HEK293T (cell line): ENCODE measurements at regions not wholly inside any gene's neighbourhood (a gene's known extent, or its start where the extent isn't known, plus 50 kb on each side); places are given as distances from the start of the nearest gene placed in this dataset.

ENCODE experiments used
- CTCF ChIA-PET: fragments of 350-600 bp; formaldehyde crosslinking; extraction: SDS; loops from one replicate; lab custom pipeline; 2021; ENCODE audit warnings: antibody characterized with exemption, inconsistent platforms; lab: Yijun Ruan, JAX
- POLR2A ChIA-PET: fragments of 350-600 bp; formaldehyde crosslinking; extraction: SDS; loops from one replicate; lab custom pipeline; 2020; ENCODE audit warnings: antibody characterized with exemption, inconsistent platforms; lab: Yijun Ruan, JAX
- DNase-seq: peaks from one replicate; pipeline ENCODE4 v3.0.0; 2012; ENCODE audit warnings: mixed read lengths; ENCODE audit errors: extremely low spot score
- ARNT ChIP-seq: fragments of 450-650 bp; IDR thresholded peaks from 2 replicates; pipeline ENCODE4 v1.6.1; 2017; ENCODE audit warnings: mild to moderate bottlenecking
- BHLHE40 ChIP-seq: fragments of 450-650 bp; IDR thresholded peaks from 2 replicates; pipeline ENCODE4 v1.6.1; 2016; ENCODE audit warnings: mild to moderate bottlenecking, moderate library complexity, borderline replicate concordance
- CTBP1 ChIP-seq: fragments of 450-650 bp; IDR thresholded peaks from 2 replicates; pipeline ENCODE4 v1.6.1; 2016; ENCODE audit warnings: borderline replicate concordance
- ELF4 ChIP-seq: fragments of 450-650 bp; IDR thresholded peaks from 2 replicates; pipeline ENCODE4 v1.6.1; 2017; ENCODE audit warnings: antibody characterized with exemption
- FOXA1 ChIP-seq: fragments of 450-650 bp; IDR thresholded peaks from 2 replicates; pipeline ENCODE4 v1.6.1; 2016; ENCODE audit warnings: mild to moderate bottlenecking
- FOXK2 ChIP-seq: fragments of 450-650 bp; IDR thresholded peaks from 2 replicates; pipeline ENCODE4 v1.6.1; 2016; ENCODE audit warnings: mild to moderate bottlenecking
- FOXM1 ChIP-seq: fragments of 450-650 bp; IDR thresholded peaks from 2 replicates; pipeline ENCODE4 v1.6.1; 2017; ENCODE audit warnings: mild to moderate bottlenecking, borderline replicate concordance
- HDGF ChIP-seq: fragments of 450-650 bp; IDR thresholded peaks from 2 replicates; pipeline ENCODE4 v1.6.1; 2017; ENCODE audit warnings: antibody characterized with exemption, borderline replicate concordance
- L3MBTL2 ChIP-seq: fragments of 450-650 bp; conservative IDR thresholded peaks from 2 replicates; pipeline ENCODE4 v1.6.1; 2016; ENCODE audit warnings: mild to moderate bottlenecking
- LEF1 ChIP-seq: fragments of 450-650 bp; IDR thresholded peaks from 2 replicates; pipeline ENCODE4 v1.6.1; 2017; ENCODE audit warnings: mild to moderate bottlenecking, borderline replicate concordance
- NFRKB ChIP-seq: fragments of 450-650 bp; IDR thresholded peaks from 2 replicates; pipeline ENCODE4 v1.6.1; 2016; ENCODE audit warnings: mild to moderate bottlenecking, moderate library complexity
- PKNOX1 ChIP-seq: fragments of 450-650 bp; IDR thresholded peaks from 2 replicates; pipeline ENCODE4 v1.6.1; 2016
- SP1 ChIP-seq: fragments of 450-650 bp; IDR thresholded peaks from 2 replicates; pipeline ENCODE4 v1.6.1; 2017
- SUZ12 ChIP-seq: fragments of 450-650 bp; IDR thresholded peaks from 2 replicates; pipeline ENCODE4 v1.6.1; 2016; ENCODE audit warnings: mild to moderate bottlenecking
- TARDBP ChIP-seq: fragments of 450-650 bp; IDR thresholded peaks from 2 replicates; pipeline ENCODE4 v1.6.1; 2016
- ZNF384 ChIP-seq: fragments of 450-650 bp; IDR thresholded peaks from 2 replicates; pipeline ENCODE4 v1.6.1; 2016

- ChIA-PET CTCF (no interaction called here), POLR2A (no interaction called here)
- DNase-seq = no peak
- TF ChIP-seq HDGF (no peak), ZNF384 (no peak), L3MBTL2 (no peak), FOXM1 (no peak), PKNOX1 (no peak), FOXA1 (no peak), LEF1 (no peak)
Measured at GRCh38 chr15:95499397-95499796, 831.1 kb upstream of the NR2F2 start.

DNA sequence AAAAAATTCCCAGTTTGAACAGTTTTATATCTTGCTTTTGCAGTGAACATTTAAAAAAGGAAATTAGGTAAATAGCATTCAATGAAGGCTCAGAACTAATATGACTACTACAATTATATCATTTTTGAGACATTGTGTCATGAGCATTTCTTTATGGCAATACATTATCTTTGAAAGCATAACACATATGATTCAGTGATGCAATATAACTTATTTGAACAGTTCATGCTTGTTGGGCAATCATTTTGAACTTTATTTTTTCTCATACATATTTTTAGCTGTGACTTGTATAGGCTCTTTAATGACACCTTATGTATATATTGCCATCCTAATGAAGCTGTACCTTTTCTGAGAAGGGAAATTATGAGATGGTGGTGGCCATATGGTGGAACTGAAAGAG is 828.6 kb upstream of the NR2F2 start:
- CTCF ChIA-PET = no interaction called here
- TF ChIP-seq HDGF (no peak), FOXK2 (no peak), ARNT (no peak), NFRKB (no peak), SP1 (no peak), PKNOX1 (no peak), TARDBP (no peak), ELF4 (no peak)
- POLR2A ChIA-PET = no interaction called here
- DNase-seq = no peak

DNA sequence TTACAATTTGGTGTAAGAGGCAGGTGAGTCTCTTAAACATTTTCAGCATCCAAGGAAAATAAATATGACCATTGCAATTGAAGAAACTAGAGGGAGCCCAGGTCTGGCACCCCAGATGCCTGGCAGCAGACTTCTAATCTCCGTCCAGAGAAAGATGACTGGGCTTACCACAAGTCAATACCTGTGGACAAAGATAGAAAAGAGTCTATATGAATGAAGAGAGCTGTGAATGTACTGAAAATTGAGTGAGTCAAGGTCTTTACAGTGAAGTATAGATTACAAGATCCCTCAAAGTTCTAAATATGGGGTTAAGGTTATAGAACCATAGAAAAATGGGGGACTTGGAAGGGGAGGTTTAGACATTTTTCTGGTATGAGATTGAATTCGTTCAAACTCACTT is 827.4 kb upstream of the NR2F2 start:
- CTCF ChIA-PET = no interaction called here
- POLR2A ChIA-PET = no interaction called here
- no peak for TF ChIP-seq HDGF
- no peak for TF ChIP-seq ZNF384
- no peak for TF ChIP-seq LEF1
- TF ChIP-seq L3MBTL2 = no peak
- no peak for TF ChIP-seq FOXM1
- DNase-seq = no peak

DNA sequence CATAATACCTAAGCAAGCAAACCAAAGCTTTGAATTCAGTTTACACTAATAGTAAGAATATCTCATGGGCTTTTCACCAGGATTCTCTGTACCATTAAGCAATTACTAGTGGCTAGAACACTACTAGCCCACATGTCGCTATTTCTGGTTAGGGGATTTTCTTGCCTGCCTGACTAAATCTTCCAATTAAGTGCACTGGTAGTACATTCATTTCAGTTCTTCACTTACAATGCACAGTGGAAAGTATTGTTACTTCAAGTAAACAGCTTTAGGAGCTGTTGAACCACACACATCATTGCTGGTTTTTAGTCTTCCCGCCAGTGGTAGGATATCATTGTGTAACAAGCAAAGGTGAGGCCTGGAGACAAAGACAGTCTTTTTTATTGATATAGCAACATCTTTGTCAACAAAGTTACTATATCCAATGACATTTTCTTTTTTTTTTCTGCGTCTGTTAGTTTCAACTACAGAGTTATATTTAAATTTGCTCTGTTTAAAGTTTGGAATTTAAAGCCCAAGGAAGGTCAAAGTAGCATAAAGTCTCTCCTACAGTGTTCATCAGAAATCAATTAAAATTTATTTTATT is 826.8 kb upstream of the NR2F2 start:
- CTCF ChIA-PET = no interaction called here
- POLR2A ChIA-PET = no interaction called here
- TF ChIP-seq BHLHE40 (no peak), FOXM1 (no peak), PKNOX1 (no peak), ARNT (no peak), LEF1 (no peak), ELF4 (no peak), NFRKB (no peak), HDGF (no peak), SUZ12 (no peak), SP1 (no peak), FOXA1 (no peak), L3MBTL2 (no peak), ZNF384 (no peak), FOXK2 (no peak), TARDBP (no peak), CTBP1 (no peak)
- DNase-seq = no peak

GRCh38 chr15:95511671-95512070 is 818.8 kb upstream of the NR2F2 start:
- CTCF ChIA-PET = interaction anchor here (0.6 kb wide), 1 partner anchor 328 kb away, joined by 3 read pairs; no protein-coding TSS in a partner anchor
- no peak for DNase-seq

GRCh38 chr15:95512906-95513305 is 817.6 kb upstream of the NR2F2 start:
- TF ChIP-seq FOXK2 (no peak), SP1 (no peak), ARNT (no peak), HDGF (no peak), LEF1 (no peak), L3MBTL2 (no peak), FOXM1 (no peak), PKNOX1 (no peak), ZNF384 (no peak), SUZ12 (no peak), FOXA1 (no peak), NFRKB (no peak), ELF4 (no peak), TARDBP (no peak), BHLHE40 (no peak), CTBP1 (no peak)
- CTCF ChIA-PET = no interaction called here
- DNase-seq = no peak
- POLR2A ChIA-PET = interaction anchor here (0.8 kb wide), 1 partner anchor 9 kb away, joined by 3 read pairs; no protein-coding TSS in a partner anchor

More at GRCh38 chr15:95511671-95512070, 818.8 kb upstream of the NR2F2 start:
- TF ChIP-seq ARNT (no peak), HDGF (no peak), PKNOX1 (no peak), CTBP1 (no peak), TARDBP (no peak), LEF1 (no peak), ZNF384 (no peak), FOXK2 (no peak)
- POLR2A ChIA-PET = no interaction called here
